ENCODE measurements at regions not wholly inside any gene's neighbourhood (a gene's known extent, or its start where the extent isn't known, plus 50 kb on each side); places are given as distances from the start of the nearest gene placed in this dataset.

DNA sequence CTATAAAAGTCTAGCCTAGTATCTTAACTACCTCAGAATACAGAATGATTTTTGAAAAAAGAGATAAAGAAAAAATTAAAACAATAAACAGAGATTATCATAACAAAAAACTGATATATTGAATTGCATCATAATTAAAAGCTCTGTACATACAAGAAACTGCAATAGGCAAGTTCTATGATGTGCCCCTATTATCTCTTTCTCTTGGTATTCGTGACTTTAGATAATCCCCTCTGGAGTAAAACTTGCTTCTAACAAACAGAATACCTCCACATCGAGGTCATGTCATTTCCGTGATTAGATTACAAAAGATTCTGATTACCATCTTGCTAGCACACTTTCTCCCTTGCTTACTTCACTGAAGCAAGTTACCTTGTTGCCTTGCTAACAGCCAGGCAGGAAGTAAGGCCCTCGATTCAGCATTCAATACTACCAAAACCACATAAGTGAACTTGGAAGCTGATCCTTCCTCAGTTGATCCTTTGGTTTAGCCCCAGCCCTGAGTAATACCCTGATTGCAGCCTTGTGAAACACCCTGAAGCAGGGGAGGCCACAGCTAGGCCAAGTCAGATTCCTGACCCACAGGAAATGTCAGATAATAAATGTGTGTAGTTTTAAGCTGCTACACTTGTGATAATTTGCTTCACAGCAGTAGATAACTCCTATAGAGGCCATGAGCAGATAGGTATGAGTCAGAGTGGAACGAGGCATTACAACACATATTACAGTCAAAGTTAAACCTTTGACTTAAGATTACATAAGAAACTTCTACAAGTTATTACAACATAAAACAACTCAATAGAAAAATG lies 53.7 kb upstream of the TMX4 start:
- no peaks in the 10 kb centered on the region for H3K9me3 Mint-ChIP-seq
- no peak overlapping the region for H3K4me3 Mint-ChIP-seq
- no peaks in the 10 kb centered on the region for H3K27me3 Mint-ChIP-seq
- H3K4me1 Mint-ChIP-seq (ENCODE audit: low read depth): peaks cover 9% of the 10 kb centered on the region
- no peaks in the 10 kb centered on the region for H3K36me3 Mint-ChIP-seq (ENCODE audit: low read depth)
- H3K27ac Mint-ChIP-seq: peak overlapping the region; percentile 79
- DNase-seq: peak; percentile 29

DNA sequence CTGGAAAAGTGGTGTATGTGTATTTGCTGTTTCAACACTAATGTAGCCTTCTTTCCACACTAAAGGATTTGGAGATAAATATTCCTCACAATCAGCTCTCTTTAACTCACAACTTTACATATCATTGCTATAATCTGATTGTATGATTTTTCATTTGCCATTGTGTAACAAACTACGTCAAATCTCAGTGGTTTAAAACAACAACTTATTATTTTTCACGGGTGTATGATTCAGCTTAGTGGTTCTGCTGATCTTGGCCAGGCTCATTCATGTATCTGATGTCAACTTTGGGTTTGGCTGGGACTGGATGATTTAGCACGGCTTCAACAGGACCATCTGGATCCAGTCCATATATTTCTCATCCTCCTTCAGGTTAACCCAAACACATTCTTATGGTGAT lies 55.4 kb upstream of the TMX4 start:
- no peak overlapping the region for H3K4me3 Mint-ChIP-seq
- no peaks in the 10 kb centered on the region for H3K9me3 Mint-ChIP-seq
- no peak for DNase-seq
- H3K27ac Mint-ChIP-seq: no peak overlapping the region
- peaks cover 9% of the 10 kb centered on the region for H3K4me1 Mint-ChIP-seq (ENCODE audit: low read depth)
- no peaks in the 10 kb centered on the region for H3K36me3 Mint-ChIP-seq (ENCODE audit: low read depth)
- no peaks in the 10 kb centered on the region for H3K27me3 Mint-ChIP-seq

DNA sequence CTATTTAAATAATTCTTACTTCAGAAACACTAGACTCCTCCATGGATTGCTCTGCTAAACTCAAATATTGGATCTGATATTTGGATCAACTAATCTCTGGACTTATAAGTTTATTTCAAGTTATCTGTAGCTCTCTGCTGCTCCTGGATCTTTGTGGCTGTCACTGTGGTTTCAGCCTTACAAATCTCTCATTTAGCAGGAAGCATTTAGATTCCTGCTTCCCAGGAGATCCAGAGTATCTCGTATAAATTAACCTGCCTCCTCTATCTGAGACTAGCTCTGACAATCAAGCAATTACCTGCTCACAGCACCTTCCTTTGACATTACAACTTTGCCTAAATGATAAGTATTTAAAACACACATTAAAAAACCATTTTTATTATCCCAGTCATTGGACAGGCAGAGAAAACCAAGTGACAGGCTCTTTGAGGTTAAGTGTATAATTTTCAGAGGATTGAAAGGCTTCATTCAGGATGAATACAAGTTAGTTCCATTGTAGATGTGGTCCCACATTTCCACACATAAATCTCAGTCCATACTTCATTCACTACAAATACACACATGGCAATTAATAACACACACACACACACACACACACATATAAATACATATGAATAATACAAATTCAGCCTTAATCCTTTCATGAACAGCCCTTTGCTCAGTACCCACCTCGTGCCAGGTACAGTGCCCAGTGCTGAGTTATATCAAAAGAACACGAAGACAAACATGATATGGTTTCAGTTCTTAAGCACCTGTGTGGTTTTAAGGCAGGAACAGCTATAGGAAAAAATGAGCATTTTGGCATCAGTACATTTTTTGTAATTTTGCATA lies 55.5 kb upstream of the PLCB1 start:
- H3K27ac Mint-ChIP-seq: no peak overlapping the region
- DNase-seq: no peak
- no peaks in the 10 kb centered on the region for H3K9me3 Mint-ChIP-seq
- H3K4me3 Mint-ChIP-seq: no peak overlapping the region
- H3K4me1 Mint-ChIP-seq (ENCODE audit: low read depth): peaks cover 9% of the 10 kb centered on the region
- no peaks in the 10 kb centered on the region for H3K27me3 Mint-ChIP-seq
- no peaks in the 10 kb centered on the region for H3K36me3 Mint-ChIP-seq (ENCODE audit: low read depth)

DNA sequence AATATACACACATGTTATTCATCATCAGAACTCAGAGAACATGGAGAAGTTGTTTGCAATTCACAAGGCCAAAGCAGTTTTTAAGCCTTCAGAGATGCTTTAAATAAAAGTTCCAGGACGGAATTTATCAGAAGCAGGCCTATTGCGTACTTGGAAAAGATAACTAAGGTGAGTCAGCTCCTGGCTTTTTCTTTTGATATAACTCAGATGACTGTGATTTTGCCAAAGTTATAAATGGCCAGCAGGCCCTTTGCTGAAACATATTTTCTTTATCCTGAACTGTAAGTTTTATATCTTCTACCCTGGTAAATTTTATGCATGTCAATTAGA lies 55.0 kb upstream of the PLCB1 start:
- H3K9me3 Mint-ChIP-seq: no peaks in the 10 kb centered on the region
- H3K4me3 Mint-ChIP-seq: no peak overlapping the region
- H3K36me3 Mint-ChIP-seq (ENCODE audit: low read depth): no peaks in the 10 kb centered on the region
- no peaks in the 10 kb centered on the region for H3K27me3 Mint-ChIP-seq
- no peak for DNase-seq
- no peak overlapping the region for H3K27ac Mint-ChIP-seq
- H3K4me1 Mint-ChIP-seq (ENCODE audit: low read depth): peaks cover 9% of the 10 kb centered on the region

DNA sequence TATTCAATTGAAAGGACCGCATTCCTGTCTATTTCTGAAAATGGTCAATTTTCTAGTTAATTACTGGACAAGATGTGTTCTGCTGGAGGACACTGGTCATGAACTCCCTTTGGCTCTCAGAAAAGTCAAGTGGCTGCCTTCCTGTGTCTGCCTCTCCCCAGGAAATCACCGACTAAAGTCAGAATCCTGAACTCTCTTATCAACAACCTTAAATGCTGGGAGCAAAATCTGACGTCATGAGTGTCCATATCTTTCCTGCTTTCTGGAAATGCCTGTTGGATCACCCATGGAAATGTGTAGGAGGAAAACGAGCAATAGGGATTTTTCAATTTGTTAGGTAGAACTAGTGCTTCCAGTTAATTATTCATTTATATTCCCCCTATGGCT lies 53.5 kb upstream of the PLCB1 start:
- Mint-ChIP-seq H3K27ac (no peak overlapping the region), H3K4me3 (no peak overlapping the region), H3K27me3 (no peaks in the 10 kb centered on the region), H3K36me3 (ENCODE audit: low read depth) (no peaks in the 10 kb centered on the region), H3K9me3 (no peaks in the 10 kb centered on the region), H3K4me1 (ENCODE audit: low read depth) (peaks cover 4% of the 10 kb centered on the region)
- no peak for DNase-seq

DNA sequence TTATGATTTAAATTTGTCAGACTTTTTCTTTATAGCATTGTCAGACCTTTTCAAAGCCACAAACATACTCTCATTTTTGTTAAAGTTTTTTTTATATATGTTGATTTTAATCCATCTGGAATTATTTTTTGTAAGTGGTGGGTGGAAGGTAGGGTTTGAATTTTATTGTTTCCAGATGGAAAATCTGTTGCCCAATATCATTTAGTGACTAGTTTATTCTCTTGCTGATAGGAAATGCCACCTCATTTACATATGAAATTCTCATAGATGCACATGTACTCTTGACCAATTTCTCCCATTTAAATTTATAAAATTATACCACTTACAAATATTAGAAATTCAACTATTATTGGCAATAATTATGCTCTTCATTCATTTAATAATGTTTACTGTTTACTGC lies 52.1 kb upstream of the PLCB1 start:
- H3K27me3 Mint-ChIP-seq: no peaks in the 10 kb centered on the region
- DNase-seq: no peak
- no peaks in the 10 kb centered on the region for H3K36me3 Mint-ChIP-seq (ENCODE audit: low read depth)
- no peak overlapping the region for H3K27ac Mint-ChIP-seq
- H3K4me1 Mint-ChIP-seq (ENCODE audit: low read depth): no peaks in the 10 kb centered on the region
- H3K9me3 Mint-ChIP-seq: no peaks in the 10 kb centered on the region
- H3K4me3 Mint-ChIP-seq: no peak overlapping the region

DNA sequence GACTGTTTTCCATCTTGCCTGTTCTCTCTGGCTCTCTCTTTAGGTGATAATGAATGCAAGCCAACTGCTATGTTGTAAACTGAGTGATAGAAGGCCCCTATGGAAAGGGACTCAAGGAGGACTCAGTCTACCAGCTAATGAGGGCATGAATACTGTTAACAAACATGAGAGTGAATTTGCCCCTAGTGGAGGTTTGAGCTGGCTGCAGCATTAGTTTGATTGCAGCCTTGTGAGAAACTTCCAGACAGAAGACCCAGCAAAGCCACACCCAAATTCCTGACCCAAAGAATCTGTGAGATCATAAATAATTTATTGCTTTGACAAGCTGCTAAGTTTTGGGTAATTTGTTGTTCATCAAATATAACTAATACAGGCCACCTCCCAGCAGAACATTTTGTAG lies 50.0 kb upstream of the PLCB1 start:
- Mint-ChIP-seq H3K36me3 (ENCODE audit: low read depth) (no peaks in the 10 kb centered on the region), H3K4me3 (no peak overlapping the region), H3K4me1 (ENCODE audit: low read depth) (no peaks in the 10 kb centered on the region), H3K27ac (no peak overlapping the region), H3K27me3 (peaks cover 2% of the 10 kb centered on the region), H3K9me3 (no peaks in the 10 kb centered on the region)
- no peak for DNase-seq

All from activated T-cell treated with anti-CD3 and anti-CD28 coated beads, Interleukin-2, amount 50 U/mL, for 24 hours (primary cell).